ENCODE measurements at regions not wholly inside any gene's neighbourhood (a gene's known extent, or its start where the extent isn't known, plus 50 kb on each side); places are given as distances from the start of the nearest gene placed in this dataset.

GRCh38 chr2:220168891-220169546, 541.6 kb downstream of the SLC4A3 start:
- no peak for DNase-seq (ENCODE audit: low read depth)

DNA sequence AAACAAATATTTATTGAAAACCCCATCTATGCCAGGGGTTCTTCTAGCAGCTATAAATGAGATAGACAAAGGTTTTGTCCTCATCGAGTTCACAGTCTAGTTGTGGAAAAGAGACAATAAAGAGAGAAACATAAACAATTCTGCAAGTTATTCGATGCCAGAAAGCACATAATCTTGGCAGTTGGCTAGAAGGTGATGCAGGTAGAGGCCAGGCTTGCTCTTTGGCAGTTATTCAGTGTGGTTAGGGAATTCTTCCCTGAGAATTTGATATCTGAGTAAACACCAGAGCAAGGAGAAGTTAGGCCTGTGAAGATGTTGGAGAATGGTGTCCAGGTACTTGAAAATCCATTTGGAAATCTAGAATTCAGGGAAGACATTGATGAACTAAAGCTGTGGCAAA, 547.4 kb downstream of the SLC4A3 start:
- DNase-seq (ENCODE audit: low read depth) = no peak

- DNase-seq (ENCODE audit: low read depth) = no peak
These were observed 548.5 kb downstream of the SLC4A3 start for GRCh38 chr2:220175967-220176366.

DNA sequence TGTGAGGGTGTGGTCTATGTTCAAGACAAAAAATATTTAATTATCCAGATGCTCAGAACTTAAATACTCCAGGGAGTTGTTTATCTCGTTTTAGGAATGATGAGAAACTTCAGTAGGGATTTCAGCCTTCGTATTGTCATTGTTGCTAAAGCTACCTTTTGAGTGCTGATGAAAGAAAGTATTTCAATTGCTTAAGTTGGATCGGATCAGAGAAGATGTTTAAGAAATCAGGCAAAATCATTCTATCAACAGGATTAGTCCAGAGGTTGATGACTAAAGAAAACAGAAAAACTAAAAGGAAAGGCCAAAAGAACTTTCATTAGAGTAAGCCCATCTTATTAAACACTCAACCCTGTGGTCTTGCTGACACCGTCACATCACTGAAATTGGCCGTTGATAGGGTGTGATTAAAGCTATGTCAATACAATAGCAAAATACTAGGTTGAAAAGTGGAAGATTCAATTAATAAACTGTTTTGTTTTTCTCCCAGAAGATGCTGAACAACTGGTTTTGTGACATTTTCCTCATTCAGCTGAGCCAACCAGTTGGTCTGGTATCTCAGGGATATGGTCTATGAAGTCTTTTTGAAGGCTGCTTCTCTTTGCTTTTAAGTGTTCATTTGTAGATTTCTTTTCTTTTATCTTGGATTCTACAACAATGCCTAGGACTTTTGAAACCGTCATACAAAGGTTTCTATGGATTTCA, 551.7 kb downstream of the SLC4A3 start:
- no peak for DNase-seq (ENCODE audit: low read depth)

- no peak for DNase-seq (ENCODE audit: low read depth)
These were observed 553.7 kb downstream of the SLC4A3 start for GRCh38 chr2:220181165-220181564.

GRCh38 chr2:220182790-220183189, 555.4 kb downstream of the SLC4A3 start:
- no peak for DNase-seq (ENCODE audit: low read depth)

- DNase-seq (ENCODE audit: low read depth) = no peak
These were observed 558.4 kb downstream of the SLC4A3 start for GRCh38 chr2:220185766-220186305.

DNA sequence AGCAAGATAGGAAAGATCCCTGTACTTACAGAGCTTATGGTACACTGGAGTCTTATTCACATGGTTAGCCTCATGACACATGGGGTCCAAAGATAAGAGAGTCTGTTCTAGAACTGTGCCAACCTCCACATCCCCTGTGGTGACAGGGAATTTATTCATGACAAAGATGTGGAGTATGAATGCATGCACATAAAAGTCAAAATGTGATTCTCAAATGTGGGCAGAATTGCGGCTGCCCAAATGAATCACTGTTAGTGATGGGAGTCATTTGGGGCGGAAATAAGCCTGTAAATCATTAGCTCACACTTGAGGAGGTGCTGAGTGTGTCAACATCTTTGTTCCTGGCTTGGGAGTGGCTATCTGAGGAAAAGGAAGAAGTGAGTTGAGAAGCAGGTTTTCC, 560.6 kb downstream of the SLC4A3 start:
- no peak for DNase-seq (ENCODE audit: low read depth)

- no peak for DNase-seq (ENCODE audit: low read depth)
These were observed 563.6 kb downstream of the SLC4A3 start for GRCh38 chr2:220191031-220191430.

- no peak for DNase-seq (ENCODE audit: low read depth)
These were observed 564.3 kb downstream of the SLC4A3 start for GRCh38 chr2:220191737-220192136.

- DNase-seq (ENCODE audit: low read depth) = no peak
These were observed 565.7 kb downstream of the SLC4A3 start for GRCh38 chr2:220192994-220193753.

- DNase-seq (ENCODE audit: low read depth) = no peak
These were observed 567.5 kb downstream of the SLC4A3 start for GRCh38 chr2:220194630-220195584.

DNA sequence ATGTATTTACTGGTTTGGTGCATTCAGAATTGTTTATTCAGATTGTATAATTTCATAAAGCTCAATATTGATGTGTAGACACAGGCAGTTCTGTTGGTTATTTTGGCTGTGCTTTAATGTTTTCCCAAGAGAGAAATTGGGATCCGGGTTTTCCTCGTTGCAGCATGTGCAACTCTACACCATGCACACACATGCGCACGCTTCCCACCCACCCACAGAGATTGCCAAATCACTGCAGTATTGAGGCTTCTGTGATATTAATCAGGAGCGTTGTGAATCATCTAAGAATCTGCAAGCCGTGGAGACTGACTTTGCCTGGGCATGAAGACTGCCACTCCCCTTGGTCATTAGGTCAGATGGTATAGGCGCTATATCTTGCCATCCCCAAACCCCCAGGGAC, 571.5 kb downstream of the SLC4A3 start:
- no peak for DNase-seq (ENCODE audit: low read depth)

GRCh38 chr2:220202066-220202465, 574.6 kb downstream of the SLC4A3 start:
- no peak for DNase-seq (ENCODE audit: low read depth)

GRCh38 chr2:220209093-220209492, 581.7 kb downstream of the SLC4A3 start:
- DNase-seq (ENCODE audit: low read depth) = no peak

DNA sequence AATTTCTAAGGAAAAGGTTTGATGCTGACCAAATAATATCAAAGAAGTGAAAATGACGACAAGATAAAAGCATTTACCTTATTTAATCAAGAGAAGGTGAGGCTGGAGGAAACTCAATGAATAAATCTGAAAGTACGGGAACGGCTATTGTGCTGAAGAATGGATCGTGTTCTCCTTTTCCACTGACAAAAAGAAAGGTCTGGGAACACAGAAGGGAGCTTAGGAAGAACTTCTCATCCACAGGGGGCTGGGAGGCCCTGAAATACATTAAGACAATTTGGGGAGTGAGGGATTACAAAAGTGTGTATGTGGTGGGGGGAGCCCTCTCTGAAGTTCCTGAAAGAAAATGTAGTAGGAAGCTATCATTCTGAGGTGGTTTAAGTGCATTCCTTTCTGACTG, 582.3 kb downstream of the SLC4A3 start:
- no peak for DNase-seq (ENCODE audit: low read depth)

DNA sequence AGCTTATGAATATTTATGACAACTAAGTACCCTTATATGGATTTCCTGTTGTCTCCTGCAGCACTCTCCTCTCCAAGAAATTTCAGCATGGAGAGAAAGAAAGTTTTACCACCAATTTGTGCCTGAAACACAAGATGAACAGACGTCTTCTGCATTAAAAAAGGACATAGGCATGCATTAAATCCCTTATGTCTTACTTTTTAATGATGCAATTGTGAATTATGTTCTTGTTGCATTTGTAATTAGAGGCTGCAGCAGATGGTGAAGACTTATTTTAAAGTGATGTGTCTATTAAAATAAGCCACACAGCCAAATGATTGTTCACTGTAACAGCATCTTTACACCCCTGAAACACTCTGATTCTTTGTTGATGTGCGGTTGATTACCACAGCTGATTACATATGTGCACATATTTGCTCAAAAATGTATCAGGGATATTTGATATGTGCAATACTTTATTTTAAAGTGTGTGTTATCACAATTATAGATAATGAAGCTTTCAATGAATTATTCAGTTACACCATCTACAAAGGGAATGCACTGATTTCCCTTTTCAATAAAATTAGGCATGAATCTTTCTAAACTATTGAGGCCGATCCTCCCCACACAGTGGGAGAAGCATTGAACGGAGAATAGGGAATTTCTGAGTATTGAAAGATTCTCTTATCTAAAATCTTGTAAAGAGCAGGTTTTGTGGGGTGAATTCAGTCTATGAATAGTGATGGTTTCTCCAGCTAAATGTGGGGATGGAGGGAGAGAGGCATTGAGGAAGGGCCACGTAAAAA, 585.1 kb downstream of the SLC4A3 start:
- no peak for DNase-seq (ENCODE audit: low read depth)

DNA sequence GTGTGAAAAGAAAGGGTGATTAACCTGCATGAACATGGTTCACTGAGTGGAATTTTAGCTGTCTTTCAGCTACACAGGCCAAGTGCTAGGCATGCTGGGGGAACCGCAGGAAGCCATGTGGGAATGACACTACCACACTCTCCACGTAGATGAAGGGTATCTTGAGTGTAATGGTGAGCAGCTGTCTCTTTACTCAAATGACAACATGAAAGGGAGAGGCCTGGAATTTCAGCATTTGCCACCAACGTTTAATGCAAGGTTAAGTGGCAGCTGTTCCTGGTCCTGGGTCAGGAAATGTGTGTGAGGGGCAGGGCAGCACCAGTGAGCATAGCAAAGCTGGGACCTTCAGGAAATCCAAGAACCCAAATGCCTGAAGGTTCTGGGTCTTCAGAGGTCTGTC, 588.4 kb downstream of the SLC4A3 start:
- DNase-seq (ENCODE audit: low read depth) = no peak

DNA sequence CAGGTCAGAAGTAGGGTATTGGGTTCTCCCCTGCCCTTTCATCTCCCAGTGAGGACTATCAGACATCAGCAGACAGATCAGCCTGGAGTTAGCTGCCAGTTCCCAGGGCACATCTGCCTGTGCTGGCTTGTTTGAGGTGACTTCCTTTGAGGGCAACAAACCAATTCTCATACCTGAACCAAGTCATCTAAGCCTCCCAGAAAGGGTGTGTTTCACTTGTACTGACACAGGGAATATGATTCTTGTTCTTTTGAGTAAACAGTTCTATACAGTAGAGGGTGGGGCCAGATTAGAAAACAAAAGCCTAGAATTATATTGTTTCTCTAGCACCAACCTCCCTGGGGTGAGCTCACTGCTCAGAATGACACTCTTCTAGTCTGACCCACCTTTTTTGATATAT, 591.9 kb downstream of the SLC4A3 start:
- DNase-seq (ENCODE audit: low read depth) = no peak

- no peak for DNase-seq (ENCODE audit: low read depth)
These were observed 592.6 kb downstream of the SLC4A3 start for GRCh38 chr2:220220009-220220408.

DNA sequence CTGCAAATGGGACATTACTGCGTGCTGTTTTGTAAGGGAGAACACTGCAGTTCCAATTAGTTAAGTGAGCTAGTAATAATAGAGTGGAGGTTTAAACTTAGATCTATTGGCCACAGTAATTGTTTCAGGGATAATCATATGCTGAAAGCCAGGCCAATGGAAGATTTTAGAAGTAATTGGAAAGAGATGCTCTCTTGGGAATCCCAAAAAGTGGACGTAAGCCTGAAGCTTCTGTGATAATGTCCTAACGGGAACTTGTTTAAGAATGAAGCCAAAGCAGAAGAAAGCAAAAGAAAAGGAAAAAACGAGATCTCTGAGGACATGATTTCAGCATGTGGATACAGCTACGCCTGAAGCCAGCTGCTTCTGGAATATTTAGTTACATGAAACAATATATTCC, 594.6 kb downstream of the SLC4A3 start:
- DNase-seq (ENCODE audit: low read depth) = no peak

Data from stimulated activated CD8-positive, alpha-beta memory T cell treated with anti-CD3 and anti-CD28 coated beads, Interleukin-12 subunit alpha, Interleukin-12 subunit beta, amount 100 ng/mL, for 4 hours (primary cell).